ACC112 (cell line): ENCODE measurements at regions not wholly inside any gene's neighbourhood (a gene's known extent, or its start where the extent isn't known, plus 50 kb on each side); places are given as distances from the start of the nearest gene placed in this dataset.
A peak's percentile ranks its signal among the peaks of the same experiment; 100 is the strongest.

Source experiments
- H2AFZ ChIP-seq: fragments of 200-600 bp; sonication (generic); one replicate; pipeline ENCODE4 v1.6.0; 2017; ENCODE audit warnings: antibody characterized with exemption, low read length; ENCODE audit not compliant: unreplicated experiment
- H3K27ac ChIP-seq: fragments of 200-600 bp; sonication (generic); 2 replicates; pipeline ENCODE4 v1.5.1; 2014; ENCODE audit warnings: low read depth, mild to moderate bottlenecking, antibody characterized with exemption, low read length, moderate library complexity
- H3K27me3 ChIP-seq: fragments of 200-600 bp; sonication (generic); 2 replicates; pipeline ENCODE4 v1.6.1; 2014; ENCODE audit warnings: mild to moderate bottlenecking, antibody characterized with exemption, low read length, moderate library complexity, mixed read lengths; ENCODE audit not compliant: insufficient read depth
- H3K36me3 ChIP-seq: fragments of 200-600 bp; sonication (generic); 2 replicates; pipeline ENCODE4 v1.6.1; 2016; ENCODE audit warnings: mild to moderate bottlenecking, antibody characterized with exemption, low read length, moderate library complexity, mixed read lengths; ENCODE audit not compliant: insufficient read depth
- H3K4me1 ChIP-seq: fragments of 200-600 bp; sonication (generic); one replicate; pipeline ENCODE4 v1.6.1; 2016; ENCODE audit warnings: low read length, mixed read lengths; ENCODE audit not compliant: insufficient read depth, unreplicated experiment, control insufficient read depth
- H3K4me3 ChIP-seq: fragments of 200-600 bp; sonication (generic); 2 replicates; pipeline ENCODE4 v1.5.1; 2014; ENCODE audit warnings: mild to moderate bottlenecking, low read depth, low read length
- H3K79me2 ChIP-seq: fragments of 200-600 bp; sonication (generic); one replicate; pipeline ENCODE4 v1.6.0; 2016; ENCODE audit warnings: low read length; ENCODE audit not compliant: control insufficient read depth, unreplicated experiment, insufficient read depth

DNA sequence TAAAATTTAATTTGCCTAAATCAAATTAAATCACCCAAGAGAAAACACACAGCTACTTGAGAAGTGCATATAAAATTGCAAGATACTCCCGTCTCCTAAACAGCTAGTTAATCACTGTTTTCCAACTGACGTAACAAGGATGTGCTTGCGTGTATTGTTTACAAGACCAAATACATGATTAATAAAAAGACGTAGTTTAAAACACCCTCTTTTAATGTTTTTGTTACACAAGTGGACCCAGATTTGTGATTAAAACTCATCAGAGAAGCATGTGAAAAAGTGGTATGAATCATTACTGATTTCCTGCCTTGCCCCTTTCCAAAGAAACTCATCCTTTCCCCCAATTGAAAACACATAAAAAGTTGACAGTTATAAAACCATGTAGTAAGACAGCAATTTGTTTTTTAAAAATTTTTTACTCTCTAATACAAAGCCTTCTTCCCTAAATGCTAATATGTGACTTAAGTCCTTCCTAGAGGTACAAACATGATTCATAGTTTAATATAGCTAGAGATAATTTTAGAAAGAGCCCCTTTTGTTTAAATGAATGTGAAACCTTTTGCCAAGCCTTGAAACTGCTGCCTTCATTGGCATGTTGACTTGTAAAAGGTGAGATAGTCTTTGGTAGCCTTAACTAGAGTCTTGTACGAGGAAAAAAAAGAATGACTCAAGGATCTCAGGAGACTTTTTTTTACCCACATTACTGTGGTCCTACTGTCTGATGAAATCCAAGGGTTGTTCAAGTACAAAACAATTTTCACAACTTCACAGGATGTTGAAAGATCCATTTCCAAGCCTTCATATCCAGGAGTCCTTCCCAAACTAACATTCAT is 61.4 kb upstream of the FST start:
- Histone ChIP-seq H3K36me3 (no peaks in the 10 kb centered on the region), H2AFZ (no peak overlapping the region), H3K4me1 (peaks cover 48% of the 10 kb centered on the region), H3K27ac (peak overlapping the region; percentile 100), H3K79me2 (no peaks in the 10 kb centered on the region), H3K4me3 (peak overlapping the region; percentile 57), H3K27me3 (no peaks in the 10 kb centered on the region)

GRCh38 chr5:53422539-53422938 is 57.9 kb upstream of the FST start:
- Histone ChIP-seq H3K4me1 (peaks cover 69% of the 10 kb centered on the region), H3K27ac (peak overlapping the region; percentile 60), H3K79me2 (no peaks in the 10 kb centered on the region), H2AFZ (no peak overlapping the region), H3K36me3 (no peaks in the 10 kb centered on the region), H3K4me3 (no peak overlapping the region), H3K27me3 (no peaks in the 10 kb centered on the region)

GRCh38 chr5:53423724-53424123 is 56.7 kb upstream of the FST start:
- no peaks in the 10 kb centered on the region for H3K27me3 ChIP-seq
- H3K4me3 ChIP-seq, result no peak overlapping the region
- H3K27ac ChIP-seq, result peak overlapping the region; percentile 60
- no peaks in the 10 kb centered on the region for H3K79me2 ChIP-seq
- peak overlapping the region; percentile 10 for H2AFZ ChIP-seq
- H3K36me3 ChIP-seq, result no peaks in the 10 kb centered on the region
- peaks cover 58% of the 10 kb centered on the region for H3K4me1 ChIP-seq

GRCh38 chr5:53424686-53425615 is 55.5 kb upstream of the FST start:
- Histone ChIP-seq H3K79me2 (no peaks in the 10 kb centered on the region), H3K27me3 (no peaks in the 10 kb centered on the region), H3K27ac (peak overlapping the region; percentile 60), H3K4me1 (peaks cover 57% of the 10 kb centered on the region), H2AFZ (peak overlapping the region; percentile 76), H3K4me3 (no peak overlapping the region), H3K36me3 (no peaks in the 10 kb centered on the region)

- no peaks in the 10 kb centered on the region for H3K27me3 ChIP-seq
- H2AFZ ChIP-seq, result peak overlapping the region; percentile 76
- H3K36me3 ChIP-seq, result no peaks in the 10 kb centered on the region
- no peak overlapping the region for H3K4me3 ChIP-seq
- peak overlapping the region; percentile 60 for H3K27ac ChIP-seq
- peaks cover 56% of the 10 kb centered on the region for H3K4me1 ChIP-seq
- H3K79me2 ChIP-seq, result no peaks in the 10 kb centered on the region
Observed at GRCh38 chr5:53425687-53426511, 54.5 kb upstream of the FST start.

DNA sequence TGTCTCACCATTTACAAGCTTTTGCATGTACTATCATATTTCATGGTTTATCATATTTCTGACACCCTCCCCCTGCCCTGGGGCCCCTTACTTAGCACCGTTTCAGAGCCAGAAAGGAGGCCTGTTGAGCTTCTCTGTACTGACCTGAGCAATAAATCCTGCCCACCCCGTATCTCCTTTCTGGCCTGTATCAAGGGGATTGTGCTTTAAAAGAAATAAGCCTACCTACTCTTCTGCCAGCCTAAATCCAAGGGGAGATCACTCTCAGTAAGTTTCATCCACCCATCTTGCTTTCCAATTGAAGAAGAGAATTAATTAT is 54.0 kb upstream of the FST start:
- Histone ChIP-seq H3K4me3 (no peak overlapping the region), H3K36me3 (no peaks in the 10 kb centered on the region), H3K27me3 (no peaks in the 10 kb centered on the region), H3K79me2 (no peaks in the 10 kb centered on the region), H3K27ac (no peak overlapping the region), H3K4me1 (peaks cover 56% of the 10 kb centered on the region), H2AFZ (peak overlapping the region; percentile 6)

GRCh38 chr5:53426878-53427277 is 53.6 kb upstream of the FST start:
- H3K4me1 ChIP-seq, result peaks cover 56% of the 10 kb centered on the region
- H3K79me2 ChIP-seq, result no peaks in the 10 kb centered on the region
- no peaks in the 10 kb centered on the region for H3K27me3 ChIP-seq
- no peaks in the 10 kb centered on the region for H3K36me3 ChIP-seq
- H3K4me3 ChIP-seq, result no peak overlapping the region
- no peak overlapping the region for H3K27ac ChIP-seq
- no peak overlapping the region for H2AFZ ChIP-seq

DNA sequence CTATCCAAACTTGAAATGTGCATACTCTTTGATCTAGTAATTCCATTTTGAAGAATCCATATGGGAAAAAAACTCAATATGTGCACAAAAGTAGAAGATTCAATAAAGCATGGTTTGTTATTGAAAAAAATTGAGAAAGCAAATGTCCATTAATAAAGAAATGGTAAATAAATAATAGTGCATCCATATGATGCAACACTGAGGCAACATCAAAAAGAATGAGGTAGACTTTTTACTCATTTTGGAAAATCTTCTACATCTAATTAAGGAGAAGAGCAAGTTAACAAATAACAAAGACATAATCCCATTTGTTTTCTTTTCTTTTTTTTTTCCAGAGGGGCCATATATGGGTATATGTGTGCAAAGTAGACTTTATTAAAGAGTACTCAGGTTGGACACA is 52.5 kb upstream of the FST start:
- no peak overlapping the region for H3K27ac ChIP-seq
- no peaks in the 10 kb centered on the region for H3K79me2 ChIP-seq
- H3K36me3 ChIP-seq, result no peaks in the 10 kb centered on the region
- no peaks in the 10 kb centered on the region for H3K27me3 ChIP-seq
- peaks cover 47% of the 10 kb centered on the region for H3K4me1 ChIP-seq
- no peak overlapping the region for H2AFZ ChIP-seq
- no peak overlapping the region for H3K4me3 ChIP-seq

DNA sequence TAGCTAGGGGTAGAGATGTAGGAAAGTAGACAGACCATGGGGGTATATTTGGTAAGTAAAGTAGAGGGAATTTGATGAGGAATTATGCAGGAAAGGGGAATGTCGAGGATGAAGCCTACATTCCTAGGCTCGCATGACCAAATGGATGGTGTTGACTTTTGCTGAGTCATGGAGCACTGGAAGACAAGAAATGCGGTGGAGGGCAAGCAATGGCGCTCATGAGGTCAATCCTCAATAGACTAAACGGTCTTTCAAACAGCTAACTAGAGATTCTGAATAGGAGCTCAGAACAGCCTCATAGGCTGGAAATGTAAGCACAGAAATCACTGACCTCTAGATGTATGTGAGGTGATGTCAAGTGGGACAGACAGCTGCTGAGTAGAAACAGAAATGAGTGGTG is 50.7 kb upstream of the FST start:
- peak overlapping the region; percentile 47 for H3K27ac ChIP-seq
- H3K4me1 ChIP-seq, result peaks cover 30% of the 10 kb centered on the region
- no peaks in the 10 kb centered on the region for H3K27me3 ChIP-seq
- peak overlapping the region; percentile 88 for H2AFZ ChIP-seq
- no peak overlapping the region for H3K4me3 ChIP-seq
- H3K36me3 ChIP-seq, result no peaks in the 10 kb centered on the region
- no peaks in the 10 kb centered on the region for H3K79me2 ChIP-seq

DNA sequence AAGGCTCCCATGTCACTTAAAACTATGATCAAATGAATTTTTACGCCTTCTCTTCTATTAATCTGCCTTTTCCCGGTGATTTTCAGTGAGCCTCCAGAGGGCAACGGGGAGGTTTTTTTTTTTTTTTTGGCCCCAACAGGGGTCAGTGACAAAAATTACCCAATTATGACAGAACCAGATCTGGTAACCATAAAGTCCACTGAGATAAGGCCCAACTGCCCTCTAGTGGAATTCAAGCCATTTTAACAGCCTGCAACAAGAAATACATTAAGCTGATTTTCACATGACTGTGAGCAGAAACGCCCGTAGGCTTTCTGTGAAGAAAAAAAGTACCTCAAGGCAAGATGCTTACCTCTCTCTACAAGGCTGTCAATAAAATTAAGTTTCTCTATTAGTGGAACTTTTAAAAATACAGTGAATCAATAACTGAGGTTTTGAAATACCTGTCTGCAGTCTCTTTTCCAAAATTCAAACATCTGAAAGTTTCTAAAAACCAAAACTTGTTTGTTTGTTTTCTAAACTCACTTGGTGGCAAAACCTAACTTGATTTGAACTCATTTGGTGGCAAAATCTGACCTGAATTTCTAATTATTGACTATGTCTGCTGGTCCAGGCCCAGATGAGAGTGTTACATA is 49.7 kb upstream of the FST start:
- Histone ChIP-seq H3K4me1 (peaks cover 20% of the 10 kb centered on the region), H2AFZ (peak overlapping the region; percentile 88), H3K79me2 (no peaks in the 10 kb centered on the region), H3K4me3 (no peak overlapping the region), H3K27me3 (no peaks in the 10 kb centered on the region), H3K36me3 (no peaks in the 10 kb centered on the region), H3K27ac (peak overlapping the region; percentile 47)
